Heart right ventricle (tissue), 16 donors: ENCODE measurements at regions not wholly inside any gene's neighbourhood (a gene's known extent, or its start where the extent isn't known, plus 50 kb on each side); places are given as distances from the start of the nearest gene placed in this dataset.
A peak's percentile ranks its signal among the peaks of the same experiment; 100 is the strongest.

Experiments used
- ATAC-seq, 8 donors: fragments of 200-7000 bp; cut with Tn5 transposase; one replicate each; pipeline ENCODE4 v1.9.1; 2020; ENCODE audit warnings: mild to moderate bottlenecking in 8 of 8, moderate library complexity in 8 of 8, moderate number of reproducible peaks in 1 of 8
- DNase-seq, 2 donors: peaks; one replicate each; pipeline ENCODE4 v3.0.0-alpha.2; 2020
- H3K27ac ChIP-seq, 10 donors: fragments of 200-600 bp; sonication (generic) in 2 of 10; one replicate each; pipeline versions ENCODE4 v1.5.0 to v1.8.0; 2020 to 2022; ENCODE audit warnings: mild to moderate bottlenecking in 3 of 10
- H3K27me3 ChIP-seq, 7 donors: fragments of 200-600 bp; one replicate each; pipeline ENCODE4 v1.8.0; 2021 to 2022; ENCODE audit warnings: mild to moderate bottlenecking in 2 of 7
- H3K36me3 ChIP-seq, 9 donors: fragments of 200-600 bp; sonication (generic) in 1 of 9; one replicate each; pipeline versions ENCODE4 v1.5.0 to v1.8.0; 2020 to 2022; ENCODE audit warnings: mild to moderate bottlenecking in 2 of 9
- H3K4me1 ChIP-seq, 9 donors: fragments of 200-600 bp; sonication (generic) in 1 of 9; one replicate each; pipeline versions ENCODE4 v1.5.0 to v1.8.0; 2020 to 2022; ENCODE audit warnings: mild to moderate bottlenecking in 4 of 9
- H3K4me3 ChIP-seq, 10 donors: fragments of 200-600 bp; sonication (generic) in 2 of 10; one replicate each; pipeline versions ENCODE4 v1.5.0 to v1.8.0; 2020 to 2022; ENCODE audit warnings: mild to moderate bottlenecking in 7 of 10, moderate library complexity in 2 of 10
- H3K9me3 ChIP-seq, 11 donors: fragments of 200-600 bp in 10 of 11; sonication (generic) in 2 of 11; one replicate each; pipeline versions ENCODE4 v1.5.0 to v1.8.0; 2013 to 2022; ENCODE audit warnings: mild to moderate bottlenecking in 2 of 11, control low read depth in 1 of 11, moderate library complexity in 1 of 11
- WGBS, 2 donors: extraction: QIAGEN DNeasy Blood & Tissue Kit; methylation state at CpG; one replicate each; pipeline ENCODE4 v1.1.7; 2013; ENCODE audit warnings: inconsistent platforms in 1 of 2; 5-methylcytosine and 5-hydroxymethylcytosine counted together
- intact Hi-C, 10 donors: fragments of 100-400 bp; cut with DNase I; formaldehyde crosslinking; loops; one replicate each; pipeline versions ENCODE4 v1.11.1 to v1.14.2; 2022
- TF ChIP-seq, protein P1 (sequence below), 9 donors: fragments of 200-600 bp; sonication (generic) in 2 of 9; IDR thresholded peaks; one replicate each; pipeline versions ENCODE4 v1.5.0 to v1.8.0; 2021 to 2022; ENCODE audit warnings: antibody characterized with exemption in 9 of 9, mild to moderate bottlenecking in 5 of 9, moderate library complexity in 1 of 9
- donor health status: Arrhythmogenic right ventricular cardiomyopathy.
- donor health status: ischemic (EF 13 %, LVEDD 7.1; RV severe dilation, severe dysfunction).
- donor health status: healthy with polysubstance abuse.
- donor health status: DM: no; HTN: yes; CAD: no.
- donor health status: DM: no; HTN: no; CAD: no.
- donor health status: ischemic (EF 25% LVEDD 6.9; RV normal size, moderate dysfunction).
- donor health status: ischemic (EF 25% LVEDD 5.7; RV mildly dilated, moderate dysfunction).
- donor health status: healthy.
- donor health status: DM: yes; HTN: yes; CAD: no.
- donor health status: Ischemic cardiomyopathy.
- donor health status: ischemic (EF 35%, LVEDD 5.7; RV mildly dilated, moderate dysfunction).
- donor health status: nonischemic (EF 11% LVEDD 7.7; RV severe dilation, severe dysfunction).
- donor health status: DM: yes; HTN: yes; CAD: no.
- donor health status: PGD.
- donor health status: ischemic (EF 29% LVEDD 5.4; RV normal size, mild dysfunction).
- donor health status: nonischemic (EF 23%, LVEDD 6.1; RV moderate dilation, normal function).

DNA sequence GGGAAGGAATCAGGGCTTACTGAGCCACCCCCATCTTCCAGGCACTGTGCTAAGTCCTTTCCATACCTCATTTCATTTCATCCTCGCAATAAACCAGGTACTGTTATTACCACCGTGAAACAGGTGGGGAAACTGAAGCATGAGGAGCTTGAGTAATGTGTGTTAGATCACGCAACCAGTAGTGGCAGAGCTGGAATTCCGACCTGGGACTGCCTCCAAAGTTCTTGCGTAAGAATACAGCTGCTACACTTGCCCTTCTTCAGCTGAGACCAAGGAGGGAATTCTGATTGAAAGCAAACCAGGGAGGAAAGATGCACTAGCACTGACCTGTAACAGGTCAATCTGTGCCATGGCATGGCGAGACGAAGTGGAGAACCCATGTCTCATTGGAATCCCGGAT lies 113.4 kb upstream of the MSX2 start:
- 79 to 82% methylated on average over 8 of the region's 8 CpGs for WGBS, 2 donors
- Histone ChIP-seq H3K4me1 (no peaks in the 10 kb centered on the region), H3K27me3 (peaks cover 0 to 29% (median 8%) of the 10 kb centered on the region in 7 donors), H3K27ac (no peak overlapping the region), H3K36me3 (no peaks in the 10 kb centered on the region), H3K9me3 (peaks cover 0 to 4% (median 0%) of the 10 kb centered on the region in 11 donors), H3K4me3 (no peak overlapping the region)
- ATAC-seq (peak in 1 of 8 donors; percentile 51), DNase-seq (no peak)
- intact Hi-C loops, result no loop called here
- TF ChIP-seq, protein P1, sequence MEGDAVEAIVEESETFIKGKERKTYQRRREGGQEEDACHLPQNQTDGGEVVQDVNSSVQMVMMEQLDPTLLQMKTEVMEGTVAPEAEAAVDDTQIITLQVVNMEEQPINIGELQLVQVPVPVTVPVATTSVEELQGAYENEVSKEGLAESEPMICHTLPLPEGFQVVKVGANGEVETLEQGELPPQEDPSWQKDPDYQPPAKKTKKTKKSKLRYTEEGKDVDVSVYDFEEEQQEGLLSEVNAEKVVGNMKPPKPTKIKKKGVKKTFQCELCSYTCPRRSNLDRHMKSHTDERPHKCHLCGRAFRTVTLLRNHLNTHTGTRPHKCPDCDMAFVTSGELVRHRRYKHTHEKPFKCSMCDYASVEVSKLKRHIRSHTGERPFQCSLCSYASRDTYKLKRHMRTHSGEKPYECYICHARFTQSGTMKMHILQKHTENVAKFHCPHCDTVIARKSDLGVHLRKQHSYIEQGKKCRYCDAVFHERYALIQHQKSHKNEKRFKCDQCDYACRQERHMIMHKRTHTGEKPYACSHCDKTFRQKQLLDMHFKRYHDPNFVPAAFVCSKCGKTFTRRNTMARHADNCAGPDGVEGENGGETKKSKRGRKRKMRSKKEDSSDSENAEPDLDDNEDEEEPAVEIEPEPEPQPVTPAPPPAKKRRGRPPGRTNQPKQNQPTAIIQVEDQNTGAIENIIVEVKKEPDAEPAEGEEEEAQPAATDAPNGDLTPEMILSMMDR (IDR thresholded peaks at IDR 0.05), result no peak

DNA sequence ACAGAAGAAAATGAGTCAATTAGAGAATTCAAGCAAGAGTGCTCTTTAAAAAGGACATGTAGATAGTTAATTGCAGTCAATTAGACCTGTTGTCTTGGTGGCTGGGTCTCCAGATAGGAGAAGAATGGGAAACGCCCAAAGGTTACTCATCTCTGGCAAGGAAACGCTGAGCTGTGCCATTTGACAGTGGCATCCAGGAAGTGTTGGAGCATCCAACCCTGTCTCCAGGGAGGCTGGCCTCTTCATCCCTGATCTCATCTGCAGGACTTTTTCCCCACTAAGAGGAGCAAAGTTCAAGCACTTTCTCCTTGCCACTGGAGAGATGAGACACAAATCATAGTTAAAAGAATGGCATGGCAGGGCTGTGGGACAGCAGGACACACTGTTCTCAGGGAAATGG lies 111.7 kb upstream of the MSX2 start:
- 66 to 74% methylated on average over 2 of the region's 2 CpGs for WGBS, 2 donors
- Histone ChIP-seq H3K27ac (no peak overlapping the region), H3K4me1 (no peaks in the 10 kb centered on the region), H3K4me3 (no peak overlapping the region), H3K9me3 (peaks cover 0 to 4% (median 0%) of the 10 kb centered on the region in 11 donors), H3K36me3 (no peaks in the 10 kb centered on the region), H3K27me3 (peaks cover 0 to 39% (median 15%) of the 10 kb centered on the region in 7 donors)
- ATAC-seq, result no peak
- TF ChIP-seq, protein P1 (IDR thresholded peaks at IDR 0.05), result no peak
- intact Hi-C loops, result no loop called here
- DNase-seq, result no peak

DNA sequence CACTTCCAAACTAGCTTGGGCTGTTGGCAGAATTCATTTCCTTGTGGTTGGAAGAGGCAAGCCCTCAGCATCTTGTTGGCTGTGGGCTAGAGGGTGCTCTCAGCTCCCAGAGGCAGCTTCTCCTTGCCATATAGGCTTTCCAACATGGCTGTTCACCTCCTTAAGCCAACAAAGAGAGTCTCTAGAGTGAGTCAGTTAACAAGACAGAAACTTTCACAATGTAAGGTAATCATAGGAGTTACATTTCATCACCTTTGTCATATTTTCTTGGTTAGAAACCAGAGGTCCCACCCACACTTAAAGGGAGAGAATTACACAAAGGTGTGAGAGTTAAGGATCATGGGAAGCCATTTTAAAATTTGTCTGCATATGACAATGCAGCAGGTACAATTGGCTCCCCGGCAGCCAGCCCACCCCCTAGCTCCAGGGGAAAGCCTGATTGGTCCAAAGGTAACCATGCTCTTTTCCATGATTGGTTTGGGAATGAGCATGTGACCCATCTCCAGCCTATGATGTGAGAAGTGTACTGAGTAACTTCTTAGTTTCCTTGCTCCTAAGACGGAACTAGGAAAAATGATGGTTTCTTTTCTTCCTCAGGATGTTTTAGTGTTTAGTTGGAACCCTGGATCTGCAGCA lies 109.8 kb upstream of the MSX2 start:
- no peaks in the 10 kb centered on the region for H3K36me3 ChIP-seq
- 89 to 91% methylated on average over 2 of the region's 2 CpGs for WGBS, 2 donors
- H3K9me3 ChIP-seq, result peaks cover 0 to 4% (median 0%) of the 10 kb centered on the region in 11 donors
- H3K27ac ChIP-seq, result no peak overlapping the region
- H3K4me3 ChIP-seq, result no peak overlapping the region
- ATAC-seq (no peak), DNase-seq (no peak)
- H3K4me1 ChIP-seq, result no peaks in the 10 kb centered on the region
- intact Hi-C loops, result no loop called here
- TF ChIP-seq, protein P1 (IDR thresholded peaks at IDR 0.05), result no peak
- peaks cover 0 to 52% (median 26%) of the 10 kb centered on the region in 7 donors for H3K27me3 ChIP-seq

DNA sequence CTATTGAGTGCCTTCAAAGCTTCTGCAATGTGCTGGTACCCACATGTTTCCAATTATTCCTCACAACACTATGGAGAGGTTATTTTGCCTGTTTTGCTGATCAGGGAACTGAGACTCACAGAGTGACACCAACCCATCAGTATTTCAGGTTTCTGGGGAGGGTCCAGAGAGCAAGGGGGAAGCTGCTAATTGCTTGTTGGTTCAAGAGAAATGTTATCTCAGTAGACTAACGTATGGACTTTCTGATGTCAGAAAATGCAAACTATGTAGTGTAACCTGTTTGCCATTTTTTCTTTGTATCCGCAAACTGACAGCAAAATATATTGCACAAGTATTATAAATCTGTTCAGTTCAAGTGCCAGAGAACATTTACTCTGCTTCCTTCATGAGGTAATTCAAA lies 108.3 kb upstream of the MSX2 start:
- Histone ChIP-seq H3K9me3 (peaks cover 0 to 4% (median 0%) of the 10 kb centered on the region in 11 donors), H3K4me1 (no peaks in the 10 kb centered on the region), H3K4me3 (no peak overlapping the region), H3K36me3 (no peaks in the 10 kb centered on the region), H3K27me3 (peaks cover 0 to 54% (median 26%) of the 10 kb centered on the region in 7 donors), H3K27ac (no peak overlapping the region)
- ATAC-seq (no peak), DNase-seq (no peak)
- WGBS, 2 donors, result 46 to 56% methylated on average over 2 of the region's 2 CpGs
- intact Hi-C loops, result no loop called here
- TF ChIP-seq, protein P1 (IDR thresholded peaks at IDR 0.05), result no peak
